HepG2 (cell line): ENCODE measurements at regions not wholly inside any gene's neighbourhood (a gene's known extent, or its start where the extent isn't known, plus 50 kb on each side); places are given as distances from the start of the nearest gene placed in this dataset.

Experiments
- ARID3A ChIP-seq: IDR thresholded peaks from 2 replicates; pipeline ENCODE4 v1.6.1; 2012; ENCODE audit warnings: low read depth, low read length, improper control_type of control experiment
- CHD4 ChIP-seq: fragments of 200-600 bp; sonication (generic); IDR thresholded peaks from 2 replicates; pipeline ENCODE4 v1.7.0; 2017; ENCODE audit warnings: mild to moderate bottlenecking, low read length, borderline replicate concordance
- FOSL2 ChIP-seq: sonication (generic); formaldehyde crosslinking; IDR thresholded peaks from 2 replicates; pipeline ENCODE4 v1.4.0; 2020; ENCODE audit warnings: missing genetic modification reagents
- HBP1 ChIP-seq: IDR thresholded peaks from 2 replicates; pipeline ENCODE4 v1.6.1; 2016; ENCODE audit warnings: low read depth, control low read depth
- HDAC1 ChIP-seq: sonication (generic); formaldehyde crosslinking; IDR thresholded peaks from 2 replicates; pipeline ENCODE4 v1.5.1; 2020; ENCODE audit warnings: mild to moderate bottlenecking, missing genetic modification reagents
- HMGXB4 ChIP-seq, 2 experiments: sonication (generic) in 1 of 2; formaldehyde crosslinking in 1 of 2; IDR thresholded peaks; 2 replicates each; pipeline versions ENCODE4 v1.4.0 to v1.6.1; 2018 to 2020; ENCODE audit warnings: missing genetic modification reagents in 2 of 2, borderline replicate concordance in 1 of 2, low read depth in 1 of 2, mild to moderate bottlenecking in 1 of 2, missing biosample characterization in 1 of 2
- IKZF1 ChIP-seq: fragments of 450-650 bp; IDR thresholded peaks from 2 replicates; pipeline ENCODE4 v1.7.1; 2016
- IKZF5 ChIP-seq: IDR thresholded peaks from 2 replicates; pipeline ENCODE4 v1.6.1; 2018; ENCODE audit warnings: missing genetic modification reagents, mild to moderate bottlenecking, missing compliant biosample characterization
- PAWR ChIP-seq: sonication (generic); formaldehyde crosslinking; IDR thresholded peaks from 2 replicates; pipeline ENCODE4 v1.4.0; 2020; ENCODE audit warnings: missing genetic modification reagents, mild to moderate bottlenecking, borderline replicate concordance
- SMARCE1 ChIP-seq: fragments of 450-650 bp; IDR thresholded peaks from 2 replicates; pipeline ENCODE4 v1.6.1; 2017; ENCODE audit warnings: borderline replicate concordance
- SNAI1 ChIP-seq: sonication (generic); formaldehyde crosslinking; IDR thresholded peaks from 2 replicates; pipeline ENCODE4 v1.5.0; 2020; ENCODE audit warnings: mild to moderate bottlenecking, missing genetic modification reagents, borderline replicate concordance
- SNAPC5 ChIP-seq: sonication (generic); formaldehyde crosslinking; IDR thresholded peaks from 2 replicates; pipeline ENCODE4 v1.8.1; 2023; ENCODE audit warnings: mild to moderate bottlenecking, missing genetic modification reagents, borderline replicate concordance
- TRAFD1 ChIP-seq: sonication (generic); formaldehyde crosslinking; IDR thresholded peaks from 2 replicates; pipeline ENCODE4 v1.5.1; 2020; ENCODE audit warnings: missing genetic modification reagents, mild to moderate bottlenecking, borderline replicate concordance
- WIZ ChIP-seq: sonication (generic); formaldehyde crosslinking; IDR thresholded peaks from 2 replicates; pipeline ENCODE4 v1.5.1; 2020; ENCODE audit warnings: mild to moderate bottlenecking, missing genetic modification reagents
- ZBTB7A ChIP-seq: sonication (generic); formaldehyde crosslinking; IDR thresholded peaks from 2 replicates; pipeline ENCODE4 v1.8.0; 2022; ENCODE audit warnings: mild to moderate bottlenecking, missing genetic modification reagents
- ZNF232 ChIP-seq: sonication (generic); formaldehyde crosslinking; IDR thresholded peaks from 2 replicates; pipeline ENCODE4 v1.4.0; 2020; ENCODE audit warnings: missing genetic modification reagents, borderline replicate concordance
- ZNF547 ChIP-seq: sonication (generic); formaldehyde crosslinking; IDR thresholded peaks from 2 replicates; pipeline ENCODE4 v1.5.1; 2020; ENCODE audit warnings: mild to moderate bottlenecking, missing genetic modification reagents
- ZNF562 ChIP-seq: sonication (generic); formaldehyde crosslinking; IDR thresholded peaks from 2 replicates; pipeline ENCODE4 v1.8.0; 2022; ENCODE audit warnings: missing genetic modification reagents, borderline replicate concordance
- ZNF564 ChIP-seq: sonication (generic); formaldehyde crosslinking; IDR thresholded peaks from 2 replicates; pipeline ENCODE4 v1.8.1; 2023; ENCODE audit warnings: mild to moderate bottlenecking, missing genetic modification reagents
- ZNF570 ChIP-seq: sonication (generic); formaldehyde crosslinking; IDR thresholded peaks from 2 replicates; pipeline ENCODE4 v1.4.0; 2020; ENCODE audit warnings: mild to moderate bottlenecking, missing genetic modification reagents, borderline replicate concordance
- ZNF772 ChIP-seq: sonication (generic); formaldehyde crosslinking; IDR thresholded peaks from 2 replicates; pipeline ENCODE4 v1.5.0; 2020; ENCODE audit warnings: mild to moderate bottlenecking, missing genetic modification reagents
- ZNF775 ChIP-seq: sonication (generic); formaldehyde crosslinking; IDR thresholded peaks from 2 replicates; pipeline ENCODE4 v1.4.0; 2020; ENCODE audit warnings: missing genetic modification reagents, mild to moderate bottlenecking, moderate library complexity, borderline replicate concordance

GRCh38 chr6:37099442-37099841 lies 70.5 kb upstream of the PIM1 start (continued):
- TF ChIP-seq SNAI1 (no peak), HBP1 (CRISPR knock-in tag) (no peak), IKZF1 (no peak), SNAPC5 (CRISPR knock-in tag) (no peak), ZBTB7A (CRISPR knock-in tag) (no peak), ZNF564 (CRISPR knock-in tag) (no peak), ZNF775 (CRISPR knock-in tag) (no peak), CHD4 (no peak), ZNF570 (CRISPR knock-in tag) (no peak), HMGXB4 (CRISPR knock-in tag; IDR thresholded peaks at IDR 0.05; ENCODE audit: borderline replicate concordance in 1 of 2, low read depth in 1 of 2) (no peak), ZNF772 (CRISPR knock-in tag) (no peak), ARID3A (peak; percentile 20; the same call in 1 of the 2 replicates), ZNF562 (CRISPR knock-in tag) (no peak), HDAC1 (CRISPR knock-in tag) (no peak), IKZF5 (peak; percentile 56; the same call in 1 of the 2 replicates), SMARCE1 (no peak), WIZ (CRISPR knock-in tag) (no peak), PAWR (CRISPR knock-in tag) (no peak), ZNF547 (CRISPR knock-in tag) (no peak), TRAFD1 (CRISPR knock-in tag) (no peak), ZNF232 (CRISPR knock-in tag) (no peak), FOSL2 (CRISPR knock-in tag) (peak; percentile 94)
